PFSK-1 (cell line): ENCODE measurements at regions not wholly inside any gene's neighbourhood (a gene's known extent, or its start where the extent isn't known, plus 50 kb on each side); places are given as distances from the start of the nearest gene placed in this dataset.

Source experiments
- POLR2AphosphoS5 ChIP-seq: IDR thresholded peaks from 2 replicates; pipeline ENCODE4 v1.6.1; 2012; ENCODE audit warnings: low read depth, mild to moderate bottlenecking, control low read depth, low read length, moderate library complexity
- REST ChIP-seq, 2 experiments: IDR thresholded peaks; 2 replicates each; pipeline versions ENCODE4 v1.6.1 to v1.8.0; 2011 to 2012; ENCODE audit warnings: low read depth in 2 of 2, low read length in 2 of 2, control low read depth in 1 of 2, inconsistent platforms in 1 of 2, mild to moderate bottlenecking in 1 of 2, moderate library complexity in 1 of 2; ENCODE audit not compliant: insufficient read depth in 1 of 2
- SIN3A ChIP-seq: IDR thresholded peaks from 2 replicates; pipeline ENCODE4 v1.6.1; 2012; ENCODE audit warnings: mild to moderate bottlenecking, low read length, moderate library complexity, borderline replicate concordance; ENCODE audit not compliant: insufficient read depth

- no peak for TF ChIP-seq POLR2AphosphoS5
- TF ChIP-seq SIN3A, result no peak
- no peak for TF ChIP-seq REST (IDR thresholded peaks at IDR 0.05; ENCODE audit: insufficient read depth in 1 of 2, low read depth in 2 of 2, low read length in 2 of 2)
Measured at GRCh38 chr3:148329481-148330235, 368.0 kb upstream of the AGTR1 start.
